ENCODE measurements at regions not wholly inside any gene's neighbourhood (a gene's known extent, or its start where the extent isn't known, plus 50 kb on each side); places are given as distances from the start of the nearest gene placed in this dataset.

GRCh38 chr7:46725838-46726237, 804.8 kb upstream of the IGFBP3 start:
- DNase-seq (ENCODE audit: extremely low spot score, unreplicated experiment): no peak
- Mint-ChIP-seq H3K27ac (no peak overlapping the region), H3K36me3 (no peaks in the 10 kb centered on the region), H3K4me3 (no peak overlapping the region), H3K27me3 (no peaks in the 10 kb centered on the region), H3K4me1 (ENCODE audit: unreplicated experiment) (no peaks in the 10 kb centered on the region), H3K9me3 (no peaks in the 10 kb centered on the region)
- TF ChIP-seq, protein P1, sequence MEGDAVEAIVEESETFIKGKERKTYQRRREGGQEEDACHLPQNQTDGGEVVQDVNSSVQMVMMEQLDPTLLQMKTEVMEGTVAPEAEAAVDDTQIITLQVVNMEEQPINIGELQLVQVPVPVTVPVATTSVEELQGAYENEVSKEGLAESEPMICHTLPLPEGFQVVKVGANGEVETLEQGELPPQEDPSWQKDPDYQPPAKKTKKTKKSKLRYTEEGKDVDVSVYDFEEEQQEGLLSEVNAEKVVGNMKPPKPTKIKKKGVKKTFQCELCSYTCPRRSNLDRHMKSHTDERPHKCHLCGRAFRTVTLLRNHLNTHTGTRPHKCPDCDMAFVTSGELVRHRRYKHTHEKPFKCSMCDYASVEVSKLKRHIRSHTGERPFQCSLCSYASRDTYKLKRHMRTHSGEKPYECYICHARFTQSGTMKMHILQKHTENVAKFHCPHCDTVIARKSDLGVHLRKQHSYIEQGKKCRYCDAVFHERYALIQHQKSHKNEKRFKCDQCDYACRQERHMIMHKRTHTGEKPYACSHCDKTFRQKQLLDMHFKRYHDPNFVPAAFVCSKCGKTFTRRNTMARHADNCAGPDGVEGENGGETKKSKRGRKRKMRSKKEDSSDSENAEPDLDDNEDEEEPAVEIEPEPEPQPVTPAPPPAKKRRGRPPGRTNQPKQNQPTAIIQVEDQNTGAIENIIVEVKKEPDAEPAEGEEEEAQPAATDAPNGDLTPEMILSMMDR (conservative IDR thresholded peaks at IDR 0.05): no peak

- TF ChIP-seq, protein P1 (conservative IDR thresholded peaks at IDR 0.05): no peak
Measured at GRCh38 chr7:46725136-46725535, 804.1 kb upstream of the IGFBP3 start.

GRCh38 chr7:46723742-46724141, 802.7 kb upstream of the IGFBP3 start:
- TF ChIP-seq, protein P1 (conservative IDR thresholded peaks at IDR 0.05): no peak
- Mint-ChIP-seq H3K36me3 (no peaks in the 10 kb centered on the region), H3K27ac (no peak overlapping the region), H3K9me3 (no peaks in the 10 kb centered on the region), H3K27me3 (no peaks in the 10 kb centered on the region), H3K4me3 (no peak overlapping the region), H3K4me1 (ENCODE audit: unreplicated experiment) (no peaks in the 10 kb centered on the region)
- no peak for DNase-seq (ENCODE audit: extremely low spot score, unreplicated experiment)

More at GRCh38 chr7:46725136-46725535, 804.1 kb upstream of the IGFBP3 start:
- Mint-ChIP-seq H3K36me3 (no peaks in the 10 kb centered on the region), H3K27ac (no peak overlapping the region), H3K27me3 (no peaks in the 10 kb centered on the region), H3K4me1 (ENCODE audit: unreplicated experiment) (no peaks in the 10 kb centered on the region), H3K4me3 (no peak overlapping the region), H3K9me3 (no peaks in the 10 kb centered on the region)
- no peak for DNase-seq (ENCODE audit: extremely low spot score, unreplicated experiment)

- Mint-ChIP-seq H3K36me3 (no peaks in the 10 kb centered on the region), H3K9me3 (no peaks in the 10 kb centered on the region), H3K27me3 (no peaks in the 10 kb centered on the region), H3K4me3 (no peak overlapping the region), H3K4me1 (ENCODE audit: unreplicated experiment) (no peaks in the 10 kb centered on the region), H3K27ac (no peak overlapping the region)
- no peak for DNase-seq (ENCODE audit: extremely low spot score, unreplicated experiment)
- TF ChIP-seq, protein P1 (conservative IDR thresholded peaks at IDR 0.05): no peak
Measured at GRCh38 chr7:46723003-46723402, 801.9 kb upstream of the IGFBP3 start.

DNA sequence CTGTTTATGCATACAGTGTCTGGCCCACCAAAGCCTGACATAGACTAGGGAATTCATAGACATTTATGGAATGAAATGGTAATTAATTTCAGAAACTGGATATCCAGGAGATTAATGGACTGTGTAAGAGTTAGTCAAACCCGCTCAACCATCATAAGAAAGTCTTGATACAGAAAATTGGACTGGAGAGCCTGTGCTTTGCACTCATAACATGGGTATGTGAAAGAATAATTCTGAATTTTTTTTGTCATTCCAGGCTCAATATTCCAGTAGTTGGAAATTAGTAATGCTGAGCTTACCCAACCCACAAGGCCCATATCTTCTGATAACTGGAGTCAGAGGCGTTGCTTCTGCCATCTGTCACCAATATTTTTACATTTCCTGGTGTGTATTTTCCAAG, 799.7 kb upstream of the IGFBP3 start:
- no peaks in the 10 kb centered on the region for H3K36me3 Mint-ChIP-seq
- TF ChIP-seq, protein P1 (conservative IDR thresholded peaks at IDR 0.05): no peak
- H3K27ac Mint-ChIP-seq: no peak overlapping the region

GRCh38 chr7:46719616-46720015, 798.5 kb upstream of the IGFBP3 start:
- Mint-ChIP-seq H3K36me3 (no peaks in the 10 kb centered on the region), H3K4me3 (no peak overlapping the region), H3K27me3 (no peaks in the 10 kb centered on the region), H3K27ac (no peak overlapping the region), H3K9me3 (no peaks in the 10 kb centered on the region), H3K4me1 (ENCODE audit: unreplicated experiment) (peaks cover 3% of the 10 kb centered on the region)
- TF ChIP-seq, protein P1 (conservative IDR thresholded peaks at IDR 0.05): no peak
- no peak for DNase-seq (ENCODE audit: extremely low spot score, unreplicated experiment)

More for the DNA sequence above, 799.7 kb upstream of the IGFBP3 start:
- H3K27me3 Mint-ChIP-seq: no peaks in the 10 kb centered on the region
- no peak for DNase-seq (ENCODE audit: extremely low spot score, unreplicated experiment)
- no peaks in the 10 kb centered on the region for H3K4me1 Mint-ChIP-seq (ENCODE audit: unreplicated experiment)
- no peaks in the 10 kb centered on the region for H3K9me3 Mint-ChIP-seq
- H3K4me3 Mint-ChIP-seq: no peak overlapping the region
